ENCODE measurements at regions not wholly inside any gene's neighbourhood (a gene's known extent, or its start where the extent isn't known, plus 50 kb on each side); places are given as distances from the start of the nearest gene placed in this dataset.

- no peak for TF ChIP-seq CTCF (IDR thresholded peaks at IDR 0.05)
- no peak for TF ChIP-seq POLR2A (IDR thresholded peaks at IDR 0.05)
- TF ChIP-seq EP300 (IDR thresholded peaks at IDR 0.05): no peak
Measured at GRCh38 chr13:53501387-53501786, 472.8 kb downstream of the OLFM4 start.

All from tibial nerve (tissue), 4 donors.